ENCODE measurements at regions not wholly inside any gene's neighbourhood (a gene's known extent, or its start where the extent isn't known, plus 50 kb on each side); places are given as distances from the start of the nearest gene placed in this dataset.

- no peak overlapping the region for H3K9ac ChIP-seq (ENCODE audit: low read length)
- no peak overlapping the region for H3K4me3 ChIP-seq (ENCODE audit: low read length)
- no peaks in the 10 kb centered on the region for H3K27me3 ChIP-seq (ENCODE audit: control insufficient read depth, insufficient read depth, low read length)
- H3K4me1 ChIP-seq (ENCODE audit: control insufficient read depth, insufficient read depth, low read length), result no peaks in the 10 kb centered on the region
- no peaks in the 10 kb centered on the region for H3K36me3 ChIP-seq (ENCODE audit: control insufficient read depth, insufficient read depth, low read length)
- no peak overlapping the region for H3K27ac ChIP-seq (ENCODE audit: low read depth, low read length)
Measured at GRCh38 chr2:59720296-59720866, 833.1 kb downstream of the BCL11A start.

- Histone ChIP-seq H3K4me3 (ENCODE audit: low read length) (no peak overlapping the region), H3K27me3 (ENCODE audit: control insufficient read depth, insufficient read depth, low read length) (no peaks in the 10 kb centered on the region), H3K4me1 (ENCODE audit: control insufficient read depth, insufficient read depth, low read length) (no peaks in the 10 kb centered on the region), H3K36me3 (ENCODE audit: control insufficient read depth, insufficient read depth, low read length) (no peaks in the 10 kb centered on the region), H3K27ac (ENCODE audit: low read depth, low read length) (no peak overlapping the region), H3K9ac (ENCODE audit: low read length) (no peak overlapping the region)
Measured at GRCh38 chr2:59713577-59713976, 839.9 kb downstream of the BCL11A start.

GRCh38 chr2:59711121-59711520, 842.3 kb downstream of the BCL11A start:
- Histone ChIP-seq H3K4me3 (ENCODE audit: low read length) (no peak overlapping the region), H3K36me3 (ENCODE audit: control insufficient read depth, insufficient read depth, low read length) (no peaks in the 10 kb centered on the region), H3K27me3 (ENCODE audit: control insufficient read depth, insufficient read depth, low read length) (no peaks in the 10 kb centered on the region), H3K4me1 (ENCODE audit: control insufficient read depth, insufficient read depth, low read length) (no peaks in the 10 kb centered on the region), H3K9ac (ENCODE audit: low read length) (no peak overlapping the region), H3K27ac (ENCODE audit: low read depth, low read length) (no peak overlapping the region)

- H3K9ac ChIP-seq (ENCODE audit: low read length), result no peak overlapping the region
- H3K27me3 ChIP-seq (ENCODE audit: control insufficient read depth, insufficient read depth, low read length), result no peaks in the 10 kb centered on the region
- no peaks in the 10 kb centered on the region for H3K4me1 ChIP-seq (ENCODE audit: control insufficient read depth, insufficient read depth, low read length)
- H3K36me3 ChIP-seq (ENCODE audit: control insufficient read depth, insufficient read depth, low read length), result no peaks in the 10 kb centered on the region
- no peak overlapping the region for H3K4me3 ChIP-seq (ENCODE audit: low read length)
- H3K27ac ChIP-seq (ENCODE audit: low read depth, low read length), result no peak overlapping the region
Measured at GRCh38 chr2:59706729-59707128, 846.7 kb downstream of the BCL11A start.

GRCh38 chr2:59703796-59704195, 849.7 kb downstream of the BCL11A start:
- Histone ChIP-seq H3K27ac (ENCODE audit: low read depth, low read length) (no peak overlapping the region), H3K27me3 (ENCODE audit: control insufficient read depth, insufficient read depth, low read length) (no peaks in the 10 kb centered on the region), H3K36me3 (ENCODE audit: control insufficient read depth, insufficient read depth, low read length) (no peaks in the 10 kb centered on the region), H3K4me1 (ENCODE audit: control insufficient read depth, insufficient read depth, low read length) (no peaks in the 10 kb centered on the region), H3K4me3 (ENCODE audit: low read length) (no peak overlapping the region), H3K9ac (ENCODE audit: low read length) (no peak overlapping the region)

- no peak overlapping the region for H3K9ac ChIP-seq (ENCODE audit: low read length)
- H3K36me3 ChIP-seq (ENCODE audit: control insufficient read depth, insufficient read depth, low read length), result no peaks in the 10 kb centered on the region
- no peak overlapping the region for H3K27ac ChIP-seq (ENCODE audit: low read depth, low read length)
- H3K4me1 ChIP-seq (ENCODE audit: control insufficient read depth, insufficient read depth, low read length), result no peaks in the 10 kb centered on the region
- no peaks in the 10 kb centered on the region for H3K27me3 ChIP-seq (ENCODE audit: control insufficient read depth, insufficient read depth, low read length)
- no peak overlapping the region for H3K4me3 ChIP-seq (ENCODE audit: low read length)
Measured at GRCh38 chr2:59702026-59702425, 851.4 kb downstream of the BCL11A start.

GRCh38 chr2:59701271-59701994, 852.0 kb downstream of the BCL11A start:
- Histone ChIP-seq H3K27ac (ENCODE audit: low read depth, low read length) (no peak overlapping the region), H3K9ac (ENCODE audit: low read length) (no peak overlapping the region), H3K4me3 (ENCODE audit: low read length) (no peak overlapping the region), H3K4me1 (ENCODE audit: control insufficient read depth, insufficient read depth, low read length) (no peaks in the 10 kb centered on the region), H3K36me3 (ENCODE audit: control insufficient read depth, insufficient read depth, low read length) (no peaks in the 10 kb centered on the region), H3K27me3 (ENCODE audit: control insufficient read depth, insufficient read depth, low read length) (no peaks in the 10 kb centered on the region)

- Histone ChIP-seq H3K27me3 (ENCODE audit: control insufficient read depth, insufficient read depth, low read length) (no peaks in the 10 kb centered on the region), H3K4me1 (ENCODE audit: control insufficient read depth, insufficient read depth, low read length) (no peaks in the 10 kb centered on the region), H3K9ac (ENCODE audit: low read length) (no peak overlapping the region), H3K36me3 (ENCODE audit: control insufficient read depth, insufficient read depth, low read length) (no peaks in the 10 kb centered on the region), H3K4me3 (ENCODE audit: low read length) (no peak overlapping the region), H3K27ac (ENCODE audit: low read depth, low read length) (no peak overlapping the region)
Measured at GRCh38 chr2:59694176-59694575, 859.3 kb downstream of the BCL11A start.

- no peaks in the 10 kb centered on the region for H3K36me3 ChIP-seq (ENCODE audit: control insufficient read depth, insufficient read depth, low read length)
- H3K9ac ChIP-seq (ENCODE audit: low read length), result no peak overlapping the region
- H3K27me3 ChIP-seq (ENCODE audit: control insufficient read depth, insufficient read depth, low read length), result no peaks in the 10 kb centered on the region
- H3K4me3 ChIP-seq (ENCODE audit: low read length), result no peak overlapping the region
- no peak overlapping the region for H3K27ac ChIP-seq (ENCODE audit: low read depth, low read length)
- H3K4me1 ChIP-seq (ENCODE audit: control insufficient read depth, insufficient read depth, low read length), result no peaks in the 10 kb centered on the region
Measured at GRCh38 chr2:59693231-59693959, 860.1 kb downstream of the BCL11A start.

- Histone ChIP-seq H3K27me3 (ENCODE audit: control insufficient read depth, insufficient read depth, low read length) (no peaks in the 10 kb centered on the region), H3K4me3 (ENCODE audit: low read length) (no peak overlapping the region), H3K36me3 (ENCODE audit: control insufficient read depth, insufficient read depth, low read length) (no peaks in the 10 kb centered on the region), H3K27ac (ENCODE audit: low read depth, low read length) (no peak overlapping the region), H3K9ac (ENCODE audit: low read length) (no peak overlapping the region), H3K4me1 (ENCODE audit: control insufficient read depth, insufficient read depth, low read length) (no peaks in the 10 kb centered on the region)
Measured at GRCh38 chr2:59691518-59692190, 861.8 kb downstream of the BCL11A start.

- Histone ChIP-seq H3K36me3 (ENCODE audit: control insufficient read depth, insufficient read depth, low read length) (no peaks in the 10 kb centered on the region), H3K4me3 (ENCODE audit: low read length) (no peak overlapping the region), H3K27me3 (ENCODE audit: control insufficient read depth, insufficient read depth, low read length) (no peaks in the 10 kb centered on the region), H3K27ac (ENCODE audit: low read depth, low read length) (no peak overlapping the region), H3K4me1 (ENCODE audit: control insufficient read depth, insufficient read depth, low read length) (no peaks in the 10 kb centered on the region), H3K9ac (ENCODE audit: low read length) (no peak overlapping the region)
Measured at GRCh38 chr2:59690849-59691248, 862.6 kb downstream of the BCL11A start.

- H3K4me3 ChIP-seq (ENCODE audit: low read length), result no peak overlapping the region
- H3K27me3 ChIP-seq (ENCODE audit: control insufficient read depth, insufficient read depth, low read length), result no peaks in the 10 kb centered on the region
- no peaks in the 10 kb centered on the region for H3K36me3 ChIP-seq (ENCODE audit: control insufficient read depth, insufficient read depth, low read length)
- no peaks in the 10 kb centered on the region for H3K4me1 ChIP-seq (ENCODE audit: control insufficient read depth, insufficient read depth, low read length)
- no peak overlapping the region for H3K27ac ChIP-seq (ENCODE audit: low read depth, low read length)
- H3K9ac ChIP-seq (ENCODE audit: low read length), result no peak overlapping the region
Measured at GRCh38 chr2:59684771-59685166, 868.7 kb downstream of the BCL11A start.

All from rectal smooth muscle tissue (tissue), 1 donor.